Activated CD4-positive, alpha-beta T cell treated with anti-CD3 and anti-CD28 coated beads, Interleukin-2, Interleukin-6, amounts not matched to agents 100 ng/mL and 50 ng/mL, durations not matched to agents 16 hours and 8 hours (primary cell): ENCODE measurements at regions not wholly inside any gene's neighbourhood (a gene's known extent, or its start where the extent isn't known, plus 50 kb on each side); places are given as distances from the start of the nearest gene placed in this dataset.

Experiments
- DNase-seq: peaks from one replicate; pipeline ENCODE4 v3.0.0-alpha.2; 2020

DNA sequence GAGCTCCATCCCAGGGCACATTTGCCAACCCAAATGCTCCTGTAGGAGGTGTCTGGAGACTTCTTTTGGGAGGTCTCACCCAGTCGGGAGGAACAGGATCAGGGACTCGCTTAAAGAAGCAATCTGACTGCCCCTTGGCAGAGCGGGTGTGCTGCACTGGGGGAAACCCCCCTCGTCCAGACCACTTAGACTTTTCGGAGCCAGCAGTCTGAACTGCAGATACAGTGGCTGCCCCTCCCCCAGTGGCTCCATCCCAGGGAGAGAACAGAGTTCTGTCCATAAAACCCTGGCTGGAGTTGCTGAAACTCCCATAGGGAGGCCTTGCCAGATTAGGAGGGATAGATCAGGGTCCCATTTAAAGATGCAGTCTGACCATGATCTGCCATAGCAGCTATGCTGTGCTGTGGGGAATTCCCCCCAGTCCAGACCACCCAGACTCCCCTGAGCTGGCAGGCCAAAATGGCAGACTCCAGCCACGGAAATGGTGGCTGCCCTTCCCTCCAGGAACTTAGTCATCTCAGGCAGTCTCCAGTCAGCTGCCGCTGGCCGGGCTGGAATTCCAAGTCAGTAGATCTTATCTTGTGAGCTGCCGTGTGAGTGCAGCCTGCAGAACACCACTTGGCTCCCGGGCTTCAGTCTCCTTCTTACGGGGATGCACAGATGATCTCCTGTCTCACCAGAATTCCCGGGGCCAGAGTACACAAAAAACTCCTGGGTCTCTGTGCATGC is 278.1 kb upstream of the SASH1 start:
- DNase-seq = no peak

DNA sequence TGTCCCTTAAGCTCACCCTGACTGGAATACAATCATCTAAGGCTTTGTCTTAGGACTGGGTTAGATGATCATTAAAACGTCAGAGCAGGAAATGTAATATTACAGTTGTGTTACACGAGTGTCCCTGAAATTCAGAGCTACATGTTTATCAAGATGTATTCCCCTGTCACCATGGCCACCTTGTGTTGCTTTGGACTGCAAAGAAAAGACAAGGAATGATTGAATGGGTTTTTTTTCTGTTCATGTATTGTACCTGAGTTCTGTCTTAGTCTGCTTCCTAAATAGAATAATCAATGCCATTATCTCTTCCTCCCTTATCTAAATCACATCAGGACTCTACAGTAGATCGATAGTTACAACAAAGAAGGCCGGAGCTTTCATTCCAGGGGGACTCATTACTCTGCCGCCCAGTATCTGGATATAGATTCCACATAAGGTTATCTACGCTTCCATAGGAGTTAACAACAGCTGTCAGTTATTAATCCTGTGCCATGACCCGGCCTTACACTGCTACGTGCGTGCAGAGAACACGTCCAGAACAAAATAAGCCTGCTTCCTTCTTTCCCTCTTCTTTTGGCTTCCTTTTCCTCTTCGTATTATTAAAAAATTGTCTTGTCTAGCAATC is 274.1 kb upstream of the SASH1 start:
- no peak for DNase-seq

GRCh38 chr6:148069256-148069655 is 273.4 kb upstream of the SASH1 start:
- no peak for DNase-seq

DNA sequence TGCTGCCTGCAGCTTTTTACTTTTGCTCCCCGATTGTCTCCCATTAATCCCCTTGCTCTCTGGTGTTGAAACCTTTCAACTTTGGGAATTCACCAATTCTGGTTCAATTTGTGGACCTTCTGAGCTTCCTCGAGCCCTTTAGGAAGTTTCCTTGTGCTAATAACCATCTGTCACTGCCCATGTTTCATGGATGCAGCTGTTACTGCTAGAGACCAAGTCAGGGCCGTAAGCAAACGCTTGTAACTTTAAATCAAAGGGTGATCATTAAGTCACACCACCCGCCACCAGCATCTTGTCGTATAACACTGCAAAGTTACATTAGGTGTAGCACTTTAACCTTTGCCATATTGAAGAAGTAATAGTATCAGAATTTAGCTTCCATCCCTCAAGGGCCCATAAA is 268.3 kb upstream of the SASH1 start:
- DNase-seq = no peak

DNA sequence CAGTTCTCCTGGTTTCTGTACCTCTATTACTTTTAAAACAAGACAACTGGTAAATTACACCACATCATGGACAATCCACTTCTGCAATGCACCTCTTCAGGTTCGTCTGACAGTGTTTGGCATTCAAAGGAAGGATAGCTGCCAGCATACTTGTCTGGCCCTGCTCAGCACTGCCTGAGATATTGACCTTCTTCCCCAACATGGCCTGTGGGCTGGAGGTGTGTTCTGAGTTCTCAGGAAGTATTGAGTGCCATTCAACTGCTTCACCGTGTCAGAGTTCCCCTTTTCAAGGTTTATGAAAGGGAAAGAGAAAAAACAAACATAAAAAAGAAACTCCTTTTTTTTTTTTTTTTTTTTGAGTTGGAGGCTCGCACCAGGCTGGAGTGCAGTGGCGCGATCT is 267.9 kb upstream of the SASH1 start:
- no peak for DNase-seq

- DNase-seq = no peak
Measured at GRCh38 chr6:148075352-148075751, 267.3 kb upstream of the SASH1 start.

- no peak for DNase-seq
Measured at GRCh38 chr6:148076051-148076450, 266.6 kb upstream of the SASH1 start.

DNA sequence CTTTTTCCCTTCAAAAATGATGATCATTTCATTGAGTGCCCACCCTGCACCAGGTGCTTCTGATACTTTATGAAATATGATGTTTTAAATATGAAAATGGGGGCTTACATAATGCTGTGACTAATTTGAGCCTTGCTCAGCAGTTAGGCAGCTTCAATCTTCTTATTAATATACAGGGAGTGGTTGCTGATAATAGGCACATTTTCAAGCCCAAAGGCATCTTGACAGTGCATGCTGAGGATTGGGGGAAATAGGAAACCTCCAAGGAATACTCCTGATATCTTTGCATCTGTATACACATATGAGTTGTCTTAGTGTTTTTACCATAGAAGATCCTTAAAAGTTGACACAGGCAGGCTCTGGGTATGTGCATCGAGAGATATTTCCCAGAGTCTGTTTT is 262.3 kb upstream of the SASH1 start:
- no peak for DNase-seq

GRCh38 chr6:148081076-148081475 is 261.6 kb upstream of the SASH1 start:
- DNase-seq = no peak

GRCh38 chr6:148082044-148082443 is 260.6 kb upstream of the SASH1 start:
- DNase-seq = no peak

DNA sequence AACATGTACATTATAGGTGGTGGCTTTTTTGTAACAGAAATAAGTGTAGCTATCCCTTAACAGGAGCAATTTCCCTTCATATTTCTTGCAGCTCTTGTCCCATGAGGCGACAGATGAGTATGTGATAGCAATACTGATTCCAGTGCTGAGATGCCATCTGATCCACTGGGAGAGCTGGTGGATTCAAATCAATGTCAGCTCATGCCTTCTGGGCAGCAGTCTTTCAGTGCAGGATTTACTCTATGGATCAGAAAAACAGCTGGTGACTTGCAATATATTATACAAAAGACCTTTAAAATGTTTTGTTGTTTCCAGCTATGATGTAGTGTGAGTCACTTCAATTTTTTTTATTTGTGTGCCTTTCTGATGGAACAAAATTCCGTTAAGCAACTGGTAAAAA is 259.9 kb upstream of the SASH1 start:
- DNase-seq = no peak

GRCh38 chr6:148085631-148086331 is 256.9 kb upstream of the SASH1 start:
- DNase-seq = no peak

GRCh38 chr6:148086386-148086785 is 256.3 kb upstream of the SASH1 start:
- DNase-seq = no peak

DNA sequence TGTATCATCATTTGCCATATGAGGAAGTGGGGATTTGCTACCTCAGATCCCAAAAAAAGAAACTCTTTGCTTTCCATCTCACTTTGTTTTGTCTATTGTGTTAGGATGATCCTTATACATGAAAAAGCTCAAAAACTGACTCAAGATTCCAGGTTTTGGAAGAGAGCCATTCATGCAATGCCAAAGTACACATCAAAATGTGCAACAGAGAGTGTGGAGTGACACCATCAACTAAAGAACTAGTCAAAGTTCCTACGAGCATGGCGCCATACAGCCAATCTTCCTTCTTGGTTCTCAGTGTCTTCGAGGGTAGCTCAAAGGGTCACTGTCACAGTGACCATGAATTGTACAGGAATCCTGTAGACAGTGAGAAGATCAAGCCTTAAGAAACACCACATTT is 255.8 kb upstream of the SASH1 start:
- no peak for DNase-seq

GRCh38 chr6:148087659-148088058 is 255.0 kb upstream of the SASH1 start:
- DNase-seq = no peak

DNA sequence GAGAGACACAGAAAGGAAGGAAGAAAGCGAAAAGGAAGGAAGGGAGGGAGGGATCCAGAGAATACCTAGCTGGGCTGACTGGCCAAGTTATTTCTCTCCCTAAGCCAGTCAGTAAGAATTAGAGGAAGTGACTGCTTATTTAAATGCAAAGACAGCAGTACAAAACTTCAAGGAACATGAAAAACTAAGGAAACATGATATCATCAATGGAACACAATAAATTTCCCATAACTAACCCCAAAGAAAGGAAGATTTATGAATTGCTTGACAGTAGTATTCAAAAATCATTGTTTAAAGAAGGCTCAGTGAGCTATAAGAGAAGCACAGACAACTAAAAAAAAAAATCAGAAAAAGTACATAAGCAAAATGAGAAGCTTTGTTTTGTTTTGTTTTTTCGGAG is 252.3 kb upstream of the SASH1 start:
- no peak for DNase-seq

DNA sequence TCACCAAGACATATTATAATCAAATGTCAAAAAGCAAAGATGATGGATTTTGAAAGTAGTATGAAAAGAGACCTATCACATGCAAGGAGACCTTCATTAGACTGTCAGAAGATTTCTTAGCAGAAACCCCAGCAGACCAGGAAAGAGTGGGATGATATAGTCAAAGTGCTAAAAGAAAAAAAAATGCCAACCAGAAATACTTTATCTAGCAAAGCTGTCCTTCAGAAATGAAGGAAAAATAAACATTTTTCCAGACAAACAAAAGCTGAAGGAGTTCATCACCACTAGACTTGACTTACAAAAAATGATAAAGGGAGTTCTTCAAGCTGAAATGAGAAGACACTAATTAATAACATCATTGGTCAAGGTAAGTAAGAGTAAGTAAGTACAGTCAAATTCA is 251.2 kb upstream of the SASH1 start:
- no peak for DNase-seq

DNA sequence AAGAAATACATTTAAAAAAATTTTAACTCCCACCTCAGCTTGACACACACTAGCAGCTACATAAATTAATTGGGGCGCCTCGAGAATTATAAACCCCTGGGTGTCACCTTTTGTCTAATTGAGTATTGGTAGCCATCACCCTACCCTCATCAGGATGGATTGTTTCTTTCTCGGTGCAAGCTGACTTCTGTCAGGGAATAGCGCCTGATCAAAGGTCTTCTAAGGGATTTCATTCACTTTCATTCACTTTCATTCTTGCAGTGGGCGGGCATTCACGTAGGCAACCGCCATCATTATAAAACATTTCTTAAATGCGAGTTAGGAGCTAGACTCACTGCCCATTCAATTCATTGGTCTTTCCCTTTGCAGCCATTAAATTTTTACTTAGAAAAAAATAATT is 239.2 kb upstream of the SASH1 start:
- no peak for DNase-seq

DNA sequence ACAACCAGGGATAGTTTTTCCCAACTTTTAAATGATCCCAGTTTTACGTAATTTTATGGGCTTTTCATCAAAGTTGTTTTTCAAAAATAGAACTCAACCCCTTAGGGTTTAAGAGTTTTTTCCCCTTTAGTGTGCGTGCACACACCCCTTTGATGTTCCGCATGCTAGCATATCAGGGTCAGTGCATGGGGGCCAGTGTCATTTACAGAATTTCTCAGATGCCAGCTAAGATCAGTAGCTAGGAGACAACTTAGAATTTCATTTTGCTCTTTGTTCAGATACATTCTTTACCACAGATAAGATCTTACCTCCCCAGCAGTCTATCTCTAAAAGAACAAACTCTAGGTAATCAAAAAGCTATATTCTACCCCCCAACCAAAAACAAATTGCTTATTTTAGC is 238.5 kb upstream of the SASH1 start:
- no peak for DNase-seq

DNA sequence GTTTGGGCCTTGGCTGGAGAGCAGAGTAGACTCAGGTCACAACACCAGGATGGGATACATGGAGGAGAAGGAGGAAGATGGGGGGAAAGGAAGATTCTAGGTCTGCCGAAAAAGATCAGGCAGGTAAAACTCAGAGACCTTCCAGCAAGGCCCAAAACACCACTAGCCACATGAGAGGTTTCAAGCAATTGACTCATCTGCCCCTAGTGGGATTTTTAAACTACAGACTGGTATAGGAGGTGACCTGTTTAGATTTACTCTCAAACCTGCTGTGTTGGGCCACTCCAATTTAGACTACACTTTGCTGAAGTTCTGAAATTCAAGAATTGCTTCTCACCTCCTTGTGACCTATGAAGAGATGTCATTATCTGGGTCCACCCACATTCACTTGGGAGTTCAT is 236.9 kb upstream of the SASH1 start:
- no peak for DNase-seq

- DNase-seq = no peak
Measured at GRCh38 chr6:148107911-148108310, 234.7 kb upstream of the SASH1 start.

GRCh38 chr6:148109732-148110131 is 232.9 kb upstream of the SASH1 start:
- no peak for DNase-seq

- no peak for DNase-seq
Measured at GRCh38 chr6:148110925-148111324, 231.7 kb upstream of the SASH1 start.

DNA sequence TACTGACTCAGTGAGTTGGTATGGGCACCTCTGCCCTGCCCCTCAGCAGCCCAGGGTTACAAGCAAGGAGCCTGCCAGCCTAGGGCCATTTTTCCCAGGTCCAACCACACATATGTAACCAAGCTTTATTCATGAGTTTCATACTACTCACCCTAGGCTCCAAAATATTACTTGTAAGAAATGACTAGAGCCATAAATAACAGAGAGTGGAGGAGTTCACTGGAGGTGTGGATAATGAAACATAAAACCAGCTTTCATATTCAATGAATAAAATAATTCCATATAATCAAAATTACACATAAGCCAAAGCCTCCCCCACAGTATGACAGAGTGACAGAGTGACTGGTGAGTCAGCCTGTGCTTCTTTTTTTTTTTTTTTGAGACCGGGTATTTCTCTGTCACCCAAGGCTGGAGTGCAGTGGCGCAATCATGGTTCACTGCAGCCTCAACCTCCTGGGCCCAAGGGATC is 229.8 kb upstream of the SASH1 start:
- DNase-seq = no peak
